Stimulated activated naive CD4-positive, alpha-beta T cell (primary cell): ENCODE measurements at regions not wholly inside any gene's neighbourhood (a gene's known extent, or its start where the extent isn't known, plus 50 kb on each side); places are given as distances from the start of the nearest gene placed in this dataset.
"Not testable (repeated sequence)": the region's sequence is repeated elsewhere in the genome, so short reads cannot be mapped to it uniquely, and the experiment has no call there.

Experiments used
- DNase-seq, 6 experiments: peaks; one replicate each; lab custom pipeline; 2025; lab: John Stamatoyannopoulos, UW

- DNase-seq, result no peak
Measured at GRCh38 chr3:20245781-20246180, 59.8 kb upstream of the SGO1 start.

GRCh38 chr3:20240154-20240883 is 54.3 kb upstream of the SGO1 start:
- DNase-seq, result no peak

GRCh38 chr3:20238199-20238598 is 52.2 kb upstream of the SGO1 start:
- not testable (repeated sequence) for DNase-seq

DNA sequence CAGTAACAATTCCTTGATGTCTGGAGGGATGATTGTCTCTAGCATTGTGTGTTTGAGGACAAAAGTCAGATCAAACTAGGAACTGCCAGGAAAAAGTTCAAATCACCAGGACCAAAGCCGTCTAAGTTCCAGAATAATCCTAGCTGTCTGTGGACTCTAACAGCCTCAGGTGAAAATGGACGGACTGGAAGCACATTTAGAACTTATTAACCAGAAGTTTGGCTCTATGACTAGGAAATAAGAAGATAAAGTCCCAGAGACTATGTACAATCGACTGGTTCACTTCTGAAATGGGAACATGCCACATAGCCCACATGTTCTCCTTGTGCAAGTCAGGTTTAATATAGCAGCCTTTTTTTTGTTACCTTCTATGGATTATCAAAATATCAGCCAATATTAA is 50.6 kb upstream of the SGO1 start:
- no peak for DNase-seq
